HEK293T (cell line): ENCODE measurements at regions not wholly inside any gene's neighbourhood (a gene's known extent, or its start where the extent isn't known, plus 50 kb on each side); places are given as distances from the start of the nearest gene placed in this dataset.

Experiments
- BHLHE40 ChIP-seq: fragments of 450-650 bp; IDR thresholded peaks from 2 replicates; pipeline ENCODE4 v1.6.1; 2016; ENCODE audit warnings: mild to moderate bottlenecking, moderate library complexity, borderline replicate concordance
- ELF4 ChIP-seq: fragments of 450-650 bp; IDR thresholded peaks from 2 replicates; pipeline ENCODE4 v1.6.1; 2017; ENCODE audit warnings: antibody characterized with exemption
- FOXK2 ChIP-seq: fragments of 450-650 bp; IDR thresholded peaks from 2 replicates; pipeline ENCODE4 v1.6.1; 2016; ENCODE audit warnings: mild to moderate bottlenecking
- FOXM1 ChIP-seq: fragments of 450-650 bp; IDR thresholded peaks from 2 replicates; pipeline ENCODE4 v1.6.1; 2017; ENCODE audit warnings: mild to moderate bottlenecking, borderline replicate concordance
- HDGF ChIP-seq: fragments of 450-650 bp; IDR thresholded peaks from 2 replicates; pipeline ENCODE4 v1.6.1; 2017; ENCODE audit warnings: antibody characterized with exemption, borderline replicate concordance
- LEF1 ChIP-seq: fragments of 450-650 bp; IDR thresholded peaks from 2 replicates; pipeline ENCODE4 v1.6.1; 2017; ENCODE audit warnings: mild to moderate bottlenecking, borderline replicate concordance
- NFRKB ChIP-seq: fragments of 450-650 bp; IDR thresholded peaks from 2 replicates; pipeline ENCODE4 v1.6.1; 2016; ENCODE audit warnings: mild to moderate bottlenecking, moderate library complexity
- PKNOX1 ChIP-seq: fragments of 450-650 bp; IDR thresholded peaks from 2 replicates; pipeline ENCODE4 v1.6.1; 2016
- SP1 ChIP-seq: fragments of 450-650 bp; IDR thresholded peaks from 2 replicates; pipeline ENCODE4 v1.6.1; 2017
- TARDBP ChIP-seq: fragments of 450-650 bp; IDR thresholded peaks from 2 replicates; pipeline ENCODE4 v1.6.1; 2016

DNA sequence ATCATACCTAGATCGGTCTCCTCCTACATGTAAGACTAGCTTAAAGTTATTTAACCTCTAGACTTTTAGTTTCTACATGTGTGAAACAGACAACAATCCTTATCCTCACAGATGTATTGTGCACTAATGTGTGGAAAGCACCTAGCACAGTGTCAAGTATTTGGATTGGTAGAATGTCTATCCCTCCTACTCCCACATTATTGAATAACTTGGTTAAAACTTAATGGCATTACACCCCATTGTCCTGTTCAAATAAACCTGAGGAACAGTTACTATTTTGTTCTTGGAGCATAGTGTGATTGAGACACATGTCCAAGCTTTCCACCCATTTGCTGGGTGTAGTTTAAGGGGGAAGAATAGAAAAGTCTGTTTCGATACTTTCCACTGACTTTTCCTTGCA is 208.8 kb upstream of the JUN start:
- TF ChIP-seq FOXK2 (no peak), NFRKB (no peak), ELF4 (no peak), BHLHE40 (no peak), HDGF (no peak), FOXM1 (no peak), LEF1 (no peak), TARDBP (no peak), PKNOX1 (no peak), SP1 (no peak)
